Right atrium auricular region (tissue), 2 donors: ENCODE measurements at regions not wholly inside any gene's neighbourhood (a gene's known extent, or its start where the extent isn't known, plus 50 kb on each side); places are given as distances from the start of the nearest gene placed in this dataset.

Experiments used
- DNase-seq: peaks from one replicate; pipeline ENCODE4 v3.0.0-alpha.2; 2019; ENCODE audit warnings: low spot score
- H3K27ac ChIP-seq, 2 donors: fragments of 200-600 bp; sonication (generic); 1 replicate in 1 of 2; 2 replicates in 1 of 2; pipeline ENCODE4 v1.5.1; 2016 to 2019
- H3K27me3 ChIP-seq, 2 donors: fragments of 200-600 bp; sonication (generic); one replicate each; pipeline versions ENCODE4 v1.5.1 to v1.6.0; 2017 to 2019
- H3K36me3 ChIP-seq: fragments of 200-600 bp; sonication (generic); one replicate; pipeline ENCODE4 v1.5.1; 2016
- H3K4me1 ChIP-seq, 2 donors: fragments of 200-600 bp; sonication (generic); one replicate each; pipeline versions ENCODE4 v1.5.1 to v1.6.0; 2017 to 2019
- H3K4me3 ChIP-seq, 2 donors: fragments of 200-600 bp; sonication (generic); 1 replicate in 1 of 2; 2 replicates in 1 of 2; pipeline ENCODE4 v1.5.1; 2017 to 2019; ENCODE audit warnings: mild to moderate bottlenecking in 1 of 2, moderate library complexity in 1 of 2
- H3K9me3 ChIP-seq, 2 donors: fragments of 200-600 bp; sonication (generic); one replicate each; pipeline ENCODE4 v1.5.1; 2019
- TF ChIP-seq, protein P1 (sequence below), 2 donors: fragments of 200-600 bp; sonication (generic); IDR thresholded peaks; one replicate each; pipeline ENCODE4 v1.5.1; 2019; ENCODE audit warnings: antibody characterized with exemption in 2 of 2

DNA sequence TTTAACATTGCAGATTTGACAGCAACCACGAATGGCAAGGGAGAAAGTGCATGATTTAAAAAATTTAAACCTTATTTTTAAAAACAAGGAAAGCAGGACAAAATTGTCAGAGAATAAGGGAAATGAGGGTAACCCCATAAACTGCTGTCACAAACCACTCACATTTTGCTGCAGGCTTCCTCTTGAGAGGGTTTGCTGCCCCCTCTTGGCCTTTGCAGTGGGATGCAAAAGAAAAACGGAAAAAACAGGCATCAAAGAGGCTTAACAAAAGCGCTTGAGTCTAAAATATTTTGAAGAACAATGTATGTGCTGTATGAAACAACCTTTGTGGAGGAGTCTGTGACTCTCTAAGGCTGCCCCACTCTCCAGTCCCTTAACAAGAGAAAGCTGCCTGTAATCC lies 91.6 kb downstream of the TMX3 start:
- TF ChIP-seq, protein P1, sequence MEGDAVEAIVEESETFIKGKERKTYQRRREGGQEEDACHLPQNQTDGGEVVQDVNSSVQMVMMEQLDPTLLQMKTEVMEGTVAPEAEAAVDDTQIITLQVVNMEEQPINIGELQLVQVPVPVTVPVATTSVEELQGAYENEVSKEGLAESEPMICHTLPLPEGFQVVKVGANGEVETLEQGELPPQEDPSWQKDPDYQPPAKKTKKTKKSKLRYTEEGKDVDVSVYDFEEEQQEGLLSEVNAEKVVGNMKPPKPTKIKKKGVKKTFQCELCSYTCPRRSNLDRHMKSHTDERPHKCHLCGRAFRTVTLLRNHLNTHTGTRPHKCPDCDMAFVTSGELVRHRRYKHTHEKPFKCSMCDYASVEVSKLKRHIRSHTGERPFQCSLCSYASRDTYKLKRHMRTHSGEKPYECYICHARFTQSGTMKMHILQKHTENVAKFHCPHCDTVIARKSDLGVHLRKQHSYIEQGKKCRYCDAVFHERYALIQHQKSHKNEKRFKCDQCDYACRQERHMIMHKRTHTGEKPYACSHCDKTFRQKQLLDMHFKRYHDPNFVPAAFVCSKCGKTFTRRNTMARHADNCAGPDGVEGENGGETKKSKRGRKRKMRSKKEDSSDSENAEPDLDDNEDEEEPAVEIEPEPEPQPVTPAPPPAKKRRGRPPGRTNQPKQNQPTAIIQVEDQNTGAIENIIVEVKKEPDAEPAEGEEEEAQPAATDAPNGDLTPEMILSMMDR (IDR thresholded peaks at IDR 0.05) = peak; percentile 23 to 63
- Histone ChIP-seq H3K9me3 (no peaks in the 10 kb centered on the region), H3K36me3 (no peaks in the 10 kb centered on the region), H3K27ac (no peak overlapping the region), H3K27me3 (no peaks in the 10 kb centered on the region), H3K4me3 (no peak overlapping the region), H3K4me1 (no peaks in the 10 kb centered on the region)
- no peak for DNase-seq

DNA sequence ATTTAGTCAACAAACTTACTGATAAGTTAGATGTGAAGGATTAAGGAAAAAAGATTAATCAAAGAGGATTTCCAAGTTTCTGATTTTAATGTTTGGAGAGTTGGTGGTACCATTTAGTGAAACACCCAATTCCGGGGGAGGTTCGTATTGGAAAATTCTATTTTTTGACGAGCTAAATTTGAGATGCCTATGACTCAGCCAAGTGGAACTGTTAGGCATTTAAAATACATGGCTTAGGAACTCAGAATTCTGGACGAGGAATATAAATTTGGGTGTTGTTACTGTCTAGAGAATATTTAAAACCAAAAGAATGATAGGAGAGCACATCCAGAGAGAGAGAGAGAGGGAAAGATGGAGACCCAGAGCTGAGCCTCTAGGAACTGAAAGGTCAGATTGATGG lies 103.6 kb downstream of the TMX3 start:
- Histone ChIP-seq H3K27me3 (no peaks in the 10 kb centered on the region), H3K4me3 (no peak overlapping the region), H3K27ac (no peak overlapping the region), H3K36me3 (no peaks in the 10 kb centered on the region), H3K4me1 (no peaks in the 10 kb centered on the region), H3K9me3 (no peaks in the 10 kb centered on the region)
- TF ChIP-seq, protein P1 (IDR thresholded peaks at IDR 0.05) = no peak
- DNase-seq = no peak

DNA sequence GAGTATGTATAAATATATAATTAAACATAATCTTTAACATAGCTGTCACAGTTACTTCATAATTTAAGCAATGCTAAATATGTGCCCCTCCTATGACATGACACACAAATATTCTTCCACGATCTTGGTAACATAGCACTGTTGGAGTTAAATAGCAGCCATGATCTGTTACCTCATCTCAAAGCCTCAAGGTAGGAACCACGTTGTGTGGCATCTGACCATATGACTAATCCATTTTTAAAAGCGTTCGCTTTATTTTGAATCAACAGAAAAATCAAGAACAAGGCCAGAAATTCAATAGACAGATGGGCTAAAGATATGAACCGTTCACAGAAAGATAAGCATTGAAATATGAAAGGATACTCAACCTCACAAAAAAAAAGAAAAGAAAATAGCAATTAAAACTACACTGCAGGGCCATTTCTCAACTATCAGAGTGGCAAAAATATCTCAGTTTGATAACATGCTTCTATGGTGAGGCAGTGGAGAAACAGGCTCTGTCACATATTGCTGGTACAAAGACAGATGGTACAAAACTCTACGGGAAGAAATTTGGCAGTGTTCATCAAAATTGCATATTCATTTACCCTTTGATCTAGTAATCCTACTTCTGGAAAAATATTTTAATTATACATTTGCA lies 105.9 kb downstream of the TMX3 start:
- Histone ChIP-seq H3K9me3 (no peaks in the 10 kb centered on the region), H3K27me3 (no peaks in the 10 kb centered on the region)

DNA sequence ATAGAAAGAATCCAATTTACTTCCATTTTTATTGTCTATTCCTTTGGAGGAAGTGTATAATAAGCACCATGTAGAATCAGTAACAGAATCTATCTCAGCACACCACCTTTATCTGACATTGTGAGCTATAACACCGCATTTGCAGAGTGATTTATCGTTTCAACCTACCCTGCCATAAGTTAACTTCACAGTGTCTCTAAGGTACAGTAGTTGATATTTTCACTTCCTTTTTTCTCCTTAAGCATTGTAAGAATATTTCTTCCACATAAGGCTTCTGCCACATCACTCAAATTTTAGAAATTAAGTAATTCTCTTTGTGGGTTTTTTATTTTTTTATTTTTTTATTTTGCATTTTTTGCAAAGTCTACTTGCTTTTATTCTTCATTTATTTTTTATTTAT lies 107.1 kb downstream of the TMX3 start:
- no peaks in the 10 kb centered on the region for H3K36me3 ChIP-seq
- no peak overlapping the region for H3K4me3 ChIP-seq
- TF ChIP-seq, protein P1 (IDR thresholded peaks at IDR 0.05) = no peak
- H3K27ac ChIP-seq = no peak overlapping the region
- H3K4me1 ChIP-seq = no peaks in the 10 kb centered on the region
- no peak for DNase-seq
- H3K9me3 ChIP-seq = no peaks in the 10 kb centered on the region
- no peaks in the 10 kb centered on the region for H3K27me3 ChIP-seq

More for the DNA sequence above, 105.9 kb downstream of the TMX3 start:
- TF ChIP-seq, protein P1 (IDR thresholded peaks at IDR 0.05) = no peak
- no peak overlapping the region for H3K27ac ChIP-seq
- H3K4me1 ChIP-seq = no peaks in the 10 kb centered on the region
- H3K4me3 ChIP-seq = no peak overlapping the region
- no peaks in the 10 kb centered on the region for H3K36me3 ChIP-seq
- no peak for DNase-seq

DNA sequence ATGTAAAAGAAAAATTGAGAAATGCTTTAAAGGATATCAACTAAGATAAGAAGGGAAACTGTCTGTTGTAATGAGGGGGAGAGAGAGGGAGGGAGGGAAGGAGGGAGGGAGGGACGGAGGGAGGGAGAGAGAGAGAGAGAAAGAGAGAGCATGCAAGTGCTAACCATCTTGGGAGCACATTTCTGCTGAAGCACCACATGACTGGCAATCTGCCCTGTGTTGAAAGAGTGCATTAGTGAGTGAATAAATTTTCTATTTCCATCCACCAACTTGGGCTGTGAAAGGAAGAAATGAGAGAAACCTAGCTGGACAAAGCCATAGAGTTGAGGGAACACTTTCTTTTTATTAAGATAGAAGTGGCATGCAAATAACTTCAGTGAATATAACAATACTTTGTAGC lies 110.7 kb downstream of the TMX3 start:
- no peaks in the 10 kb centered on the region for H3K9me3 ChIP-seq
- H3K36me3 ChIP-seq = no peaks in the 10 kb centered on the region
- no peak overlapping the region for H3K27ac ChIP-seq
- H3K4me1 ChIP-seq = no peaks in the 10 kb centered on the region
- H3K4me3 ChIP-seq = no peak overlapping the region
- no peaks in the 10 kb centered on the region for H3K27me3 ChIP-seq
- no peak for DNase-seq
- TF ChIP-seq, protein P1 (IDR thresholded peaks at IDR 0.05) = no peak

DNA sequence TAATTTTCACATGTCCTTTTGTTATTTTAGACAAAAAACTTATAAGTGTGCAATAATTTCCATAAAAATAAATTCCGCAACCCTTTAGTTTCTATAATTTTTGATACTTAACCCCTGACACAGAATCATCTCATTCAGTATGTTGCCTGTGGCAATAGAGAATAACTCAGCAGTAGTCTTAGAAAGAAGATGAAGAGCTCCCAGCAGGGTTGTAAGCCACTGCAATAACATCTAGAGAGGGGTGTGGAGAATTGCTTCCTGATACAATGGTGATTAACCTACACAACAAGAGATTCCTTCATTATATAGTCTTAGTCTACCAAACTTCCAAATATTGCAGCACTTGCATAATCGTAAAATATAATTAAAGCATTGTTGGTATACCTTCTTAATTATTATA lies 118.9 kb downstream of the TMX3 start:
- H3K27me3 ChIP-seq = no peaks in the 10 kb centered on the region
- no peak overlapping the region for H3K27ac ChIP-seq
- H3K4me3 ChIP-seq = no peak overlapping the region
- H3K4me1 ChIP-seq = no peaks in the 10 kb centered on the region
- no peaks in the 10 kb centered on the region for H3K9me3 ChIP-seq
- DNase-seq = no peak
- H3K36me3 ChIP-seq = no peaks in the 10 kb centered on the region
- TF ChIP-seq, protein P1 (IDR thresholded peaks at IDR 0.05) = no peak
